ENCODE measurements at regions not wholly inside any gene's neighbourhood (a gene's known extent, or its start where the extent isn't known, plus 50 kb on each side); places are given as distances from the start of the nearest gene placed in this dataset.
"Not testable (repeated sequence)": the region's sequence is repeated elsewhere in the genome, so short reads cannot be mapped to it uniquely, and the experiment has no call there.

DNA sequence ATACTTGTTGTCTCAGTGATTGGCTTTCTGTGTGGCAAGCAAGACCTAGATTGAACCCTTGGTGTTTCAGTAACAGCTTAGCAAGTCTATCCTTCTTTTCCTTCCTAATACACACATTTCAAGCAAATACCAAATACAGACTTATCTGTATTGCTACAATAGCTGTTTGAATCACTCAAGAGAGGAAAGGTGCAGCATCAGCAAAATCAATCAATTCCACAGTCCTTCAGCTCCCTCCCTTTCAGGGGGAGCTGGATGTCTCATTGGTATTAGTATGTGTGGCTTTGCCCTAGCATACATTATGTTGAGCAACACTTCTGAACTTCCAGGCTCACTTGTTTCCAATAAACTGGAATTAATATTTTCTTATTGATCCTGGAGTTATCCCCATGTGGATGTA lies 323.1 kb downstream of the TMX3 start:
- DNase-seq (ENCODE audit: insufficient read length, low spot score), result no peak
- TF ChIP-seq TAF1 (IDR thresholded peaks at IDR 0.05; ENCODE audit: low read depth, low read length) (no peak), POU2F2 (IDR thresholded peaks at IDR 0.05; ENCODE audit: low read depth, low read length) (no peak), POLR2AphosphoS5 (IDR thresholded peaks at IDR 0.05; ENCODE audit: low read depth, low read length) (no peak), POLR2A (IDR thresholded peaks at IDR 0.05; ENCODE audit: low read depth, low read length) (no peak), PAX5 (IDR thresholded peaks at IDR 0.05; ENCODE audit: insufficient read depth, low read length, severe bottlenecking) (no peak), SPI1 (IDR thresholded peaks at IDR 0.05; ENCODE audit: low read depth, low read length) (no peak)
- no peak for FAIRE-seq

DNA sequence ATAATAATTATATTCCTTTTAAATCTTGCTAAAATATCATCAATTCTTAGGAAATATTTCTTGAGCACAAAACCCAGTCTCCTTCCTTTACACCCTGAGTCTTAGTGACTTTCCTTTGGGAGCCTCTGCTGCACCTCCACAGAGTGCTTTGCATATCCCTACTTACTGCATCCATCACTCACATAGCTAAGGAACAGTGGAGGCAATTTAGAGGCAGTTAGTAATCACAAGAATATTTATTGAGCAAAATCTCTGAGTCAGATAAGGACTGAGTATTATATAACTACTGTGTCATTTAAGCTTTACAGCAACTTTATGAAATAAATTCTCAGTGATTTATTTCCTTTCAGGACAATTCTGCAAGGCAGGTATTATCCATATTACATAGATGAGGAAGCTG lies 327.7 kb downstream of the TMX3 start:
- no peak for FAIRE-seq
- DNase-seq (ENCODE audit: insufficient read length, low spot score), result no peak
- TF ChIP-seq POLR2AphosphoS5 (IDR thresholded peaks at IDR 0.05; ENCODE audit: low read depth, low read length), result no peak
- TF ChIP-seq POLR2A (IDR thresholded peaks at IDR 0.05; ENCODE audit: low read depth, low read length), result no peak
- no peak for TF ChIP-seq SPI1 (IDR thresholded peaks at IDR 0.05; ENCODE audit: low read depth, low read length)
- TF ChIP-seq PAX5 (IDR thresholded peaks at IDR 0.05; ENCODE audit: insufficient read depth, low read length, severe bottlenecking), result no peak
- TF ChIP-seq TAF1 (IDR thresholded peaks at IDR 0.05; ENCODE audit: low read depth, low read length), result no peak
- TF ChIP-seq POU2F2 (IDR thresholded peaks at IDR 0.05; ENCODE audit: low read depth, low read length), result no peak

DNA sequence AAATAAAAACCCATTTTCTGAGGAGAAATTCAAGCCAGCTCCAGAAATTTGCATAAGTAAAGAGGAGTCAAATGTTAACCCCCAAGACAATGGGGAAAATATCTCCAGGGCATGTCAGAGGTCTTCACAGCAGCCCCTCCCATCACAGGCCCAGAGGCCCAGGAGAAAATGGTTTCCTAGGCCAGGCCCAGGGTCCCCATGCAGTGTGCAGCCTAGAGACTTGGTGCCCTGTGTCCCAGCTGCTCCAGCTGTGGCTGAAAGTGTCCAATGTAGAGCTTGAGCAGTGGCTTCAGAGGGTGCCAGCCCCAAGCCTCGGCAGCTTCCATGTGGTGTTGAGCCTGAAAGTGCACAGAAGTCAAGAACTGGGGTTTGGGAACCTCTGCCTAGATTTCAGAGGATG lies 330.9 kb downstream of the TMX3 start:
- not testable (repeated sequence) for DNase-seq (ENCODE audit: insufficient read length, low spot score); FAIRE-seq

DNA sequence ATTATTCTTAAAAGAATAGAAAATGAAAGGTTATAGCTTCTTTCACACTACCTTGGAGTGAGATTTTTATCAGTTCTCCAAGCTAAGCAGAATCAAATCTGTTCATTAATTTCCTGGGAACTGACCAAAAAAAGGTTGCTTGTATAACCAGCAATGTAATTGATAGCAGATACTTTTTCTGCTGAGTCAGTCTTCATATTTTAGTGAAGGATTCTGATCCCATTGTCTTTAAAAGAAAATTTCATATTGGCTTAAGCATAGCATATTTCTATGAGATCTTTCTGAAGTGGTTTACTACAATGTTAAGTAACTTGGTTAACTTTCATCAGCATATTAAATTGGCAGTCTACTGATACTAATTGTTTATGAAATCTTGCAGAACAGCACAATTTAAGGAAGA lies 338.0 kb downstream of the TMX3 start:
- DNase-seq (ENCODE audit: insufficient read length, low spot score), result no peak
- no peak for FAIRE-seq
- TF ChIP-seq PAX5 (IDR thresholded peaks at IDR 0.05; ENCODE audit: insufficient read depth, low read length, severe bottlenecking) (no peak), POU2F2 (IDR thresholded peaks at IDR 0.05; ENCODE audit: low read depth, low read length) (no peak), TAF1 (IDR thresholded peaks at IDR 0.05; ENCODE audit: low read depth, low read length) (no peak), POLR2A (IDR thresholded peaks at IDR 0.05; ENCODE audit: low read depth, low read length) (no peak), SPI1 (IDR thresholded peaks at IDR 0.05; ENCODE audit: low read depth, low read length) (no peak), POLR2AphosphoS5 (IDR thresholded peaks at IDR 0.05; ENCODE audit: low read depth, low read length) (no peak)

DNA sequence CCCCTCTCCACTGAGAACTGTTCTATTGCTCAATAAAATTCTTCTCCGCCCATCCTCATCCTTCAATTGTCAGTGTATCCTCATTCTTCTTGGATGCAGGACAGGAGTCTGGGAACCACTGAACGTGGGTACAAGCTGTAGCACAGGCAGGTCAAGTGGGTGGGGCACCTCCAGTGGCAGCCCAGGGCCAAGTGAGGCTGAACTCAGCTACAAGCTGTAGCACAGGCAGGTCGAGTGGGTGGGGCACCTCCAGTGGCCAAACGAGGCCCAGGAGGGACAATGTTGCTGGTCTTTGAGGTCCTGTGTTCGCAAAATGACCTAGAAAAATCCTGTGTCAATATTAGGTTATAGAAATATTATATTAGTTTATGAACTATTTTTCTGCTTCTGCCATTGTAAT lies 352.0 kb downstream of the TMX3 start:
- no peak for FAIRE-seq

DNA sequence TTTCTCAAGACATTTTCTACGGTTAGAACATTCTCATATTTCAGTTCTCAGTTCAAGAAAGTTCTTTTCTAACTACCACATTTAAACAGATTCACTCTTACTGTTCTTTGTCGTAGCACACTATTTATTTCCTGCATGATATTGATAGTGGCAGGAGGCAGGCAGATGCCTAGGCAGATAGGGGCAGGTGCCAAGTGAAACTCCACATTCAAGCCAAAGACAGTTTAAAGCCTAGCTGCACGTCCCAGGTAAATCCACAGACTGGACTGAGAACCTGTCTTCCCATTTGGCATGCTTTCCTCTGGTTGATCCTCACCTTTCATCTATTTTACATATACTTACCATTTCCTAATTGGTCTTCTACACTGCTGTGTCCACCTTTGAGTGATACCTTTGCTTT lies 359.3 kb downstream of the TMX3 start:
- TF ChIP-seq PAX5 (IDR thresholded peaks at IDR 0.05; ENCODE audit: insufficient read depth, low read length, severe bottlenecking), result no peak
- no peak for TF ChIP-seq POLR2A (IDR thresholded peaks at IDR 0.05; ENCODE audit: low read depth, low read length)
- TF ChIP-seq SPI1 (IDR thresholded peaks at IDR 0.05; ENCODE audit: low read depth, low read length), result no peak
- no peak for TF ChIP-seq TAF1 (IDR thresholded peaks at IDR 0.05; ENCODE audit: low read depth, low read length)
- TF ChIP-seq POU2F2 (IDR thresholded peaks at IDR 0.05; ENCODE audit: low read depth, low read length), result no peak
- DNase-seq (ENCODE audit: insufficient read length, low spot score), result no peak
- no peak for FAIRE-seq

More for the DNA sequence above, 352.0 kb downstream of the TMX3 start:
- DNase-seq (ENCODE audit: insufficient read length, low spot score), result no peak
- TF ChIP-seq POLR2AphosphoS5 (IDR thresholded peaks at IDR 0.05; ENCODE audit: low read depth, low read length) (no peak), SPI1 (IDR thresholded peaks at IDR 0.05; ENCODE audit: low read depth, low read length) (no peak), POLR2A (IDR thresholded peaks at IDR 0.05; ENCODE audit: low read depth, low read length) (no peak), TAF1 (IDR thresholded peaks at IDR 0.05; ENCODE audit: low read depth, low read length) (no peak), PAX5 (IDR thresholded peaks at IDR 0.05; ENCODE audit: insufficient read depth, low read length, severe bottlenecking) (no peak)

DNA sequence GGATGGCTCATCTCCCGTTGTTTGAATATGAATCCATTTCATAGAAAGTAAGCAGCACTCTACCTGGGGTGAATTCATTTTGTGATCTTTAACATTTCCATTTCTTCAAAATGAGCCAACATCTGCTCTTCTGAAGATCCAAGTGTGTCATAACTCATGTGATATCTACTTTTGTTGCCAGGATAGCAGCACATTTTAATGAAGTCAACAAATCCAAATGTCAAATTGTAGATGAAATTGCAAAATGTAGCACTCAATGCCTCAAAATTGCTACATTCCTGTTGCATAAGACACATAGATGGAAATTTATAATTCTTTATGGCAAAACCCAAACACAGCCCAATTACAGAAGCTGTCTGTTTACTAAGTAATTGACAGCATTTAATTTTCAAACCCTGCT lies 360.7 kb downstream of the TMX3 start:
- TF ChIP-seq SPI1 (IDR thresholded peaks at IDR 0.05; ENCODE audit: low read depth, low read length) (no peak), POLR2A (IDR thresholded peaks at IDR 0.05; ENCODE audit: low read depth, low read length) (no peak), PAX5 (IDR thresholded peaks at IDR 0.05; ENCODE audit: insufficient read depth, low read length, severe bottlenecking) (no peak), POLR2AphosphoS5 (IDR thresholded peaks at IDR 0.05; ENCODE audit: low read depth, low read length) (no peak), POU2F2 (IDR thresholded peaks at IDR 0.05; ENCODE audit: low read depth, low read length) (no peak), TAF1 (IDR thresholded peaks at IDR 0.05; ENCODE audit: low read depth, low read length) (no peak)
- DNase-seq (ENCODE audit: insufficient read length, low spot score), result no peak
- no peak for FAIRE-seq

DNA sequence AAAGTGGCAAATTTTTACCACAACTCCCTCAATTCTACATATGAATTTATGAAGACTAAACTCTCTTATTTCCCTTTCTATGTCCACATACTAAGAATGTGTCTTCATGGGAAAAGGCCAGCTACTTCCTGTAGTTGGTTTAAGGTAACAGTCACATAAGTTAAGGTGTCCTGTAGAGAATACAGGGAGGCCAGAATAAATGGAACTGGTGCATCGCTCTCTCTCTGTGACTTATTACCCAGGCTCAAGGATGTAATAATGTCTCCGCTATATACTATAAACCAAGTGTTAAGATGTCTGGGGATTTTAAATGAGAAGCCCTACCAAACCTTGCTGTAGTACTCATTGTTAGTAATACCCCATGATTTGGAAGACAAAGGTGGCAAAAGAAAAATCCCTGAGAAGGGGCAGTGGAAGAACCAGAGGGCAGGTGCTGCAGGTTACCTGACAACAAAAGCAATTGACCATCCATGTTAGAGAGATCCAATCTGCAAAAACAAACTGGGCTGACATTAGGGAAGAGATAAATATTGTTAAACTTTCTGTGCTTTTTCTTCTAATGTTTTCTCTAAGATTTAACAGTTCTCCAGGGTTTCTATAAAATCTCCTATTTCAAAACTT lies 372.8 kb downstream of the TMX3 start:
- TF ChIP-seq PAX5 (IDR thresholded peaks at IDR 0.05; ENCODE audit: insufficient read depth, low read length, severe bottlenecking) (no peak), TAF1 (IDR thresholded peaks at IDR 0.05; ENCODE audit: low read depth, low read length) (no peak)
- DNase-seq (ENCODE audit: insufficient read length, low spot score) (no peak), FAIRE-seq (no peak)

DNA sequence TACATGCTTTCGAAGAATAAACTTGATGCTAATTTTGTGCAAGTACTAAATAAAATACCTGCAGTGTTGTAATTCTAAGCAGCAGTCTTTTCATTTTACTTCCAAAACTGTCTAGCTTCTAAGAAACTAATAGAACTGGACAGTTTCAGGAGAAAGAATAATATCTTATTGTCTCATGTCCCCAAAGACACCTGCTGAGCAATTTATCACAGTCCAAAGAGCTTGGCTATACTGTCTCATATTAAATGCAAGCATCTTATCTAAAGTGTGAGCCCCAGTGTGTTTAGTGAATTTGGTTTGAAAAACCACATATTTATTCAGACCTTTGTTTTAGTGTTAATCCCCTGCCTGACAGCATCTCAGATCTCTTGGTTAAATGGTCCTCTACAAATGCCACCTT lies 374.3 kb downstream of the TMX3 start:
- no peak for DNase-seq (ENCODE audit: insufficient read length, low spot score)
- FAIRE-seq, result no peak
- TF ChIP-seq SPI1 (IDR thresholded peaks at IDR 0.05; ENCODE audit: low read depth, low read length) (no peak), POLR2A (IDR thresholded peaks at IDR 0.05; ENCODE audit: low read depth, low read length) (no peak), PAX5 (IDR thresholded peaks at IDR 0.05; ENCODE audit: insufficient read depth, low read length, severe bottlenecking) (no peak), POLR2AphosphoS5 (IDR thresholded peaks at IDR 0.05; ENCODE audit: low read depth, low read length) (no peak), POU2F2 (IDR thresholded peaks at IDR 0.05; ENCODE audit: low read depth, low read length) (no peak), TAF1 (IDR thresholded peaks at IDR 0.05; ENCODE audit: low read depth, low read length) (no peak)

DNA sequence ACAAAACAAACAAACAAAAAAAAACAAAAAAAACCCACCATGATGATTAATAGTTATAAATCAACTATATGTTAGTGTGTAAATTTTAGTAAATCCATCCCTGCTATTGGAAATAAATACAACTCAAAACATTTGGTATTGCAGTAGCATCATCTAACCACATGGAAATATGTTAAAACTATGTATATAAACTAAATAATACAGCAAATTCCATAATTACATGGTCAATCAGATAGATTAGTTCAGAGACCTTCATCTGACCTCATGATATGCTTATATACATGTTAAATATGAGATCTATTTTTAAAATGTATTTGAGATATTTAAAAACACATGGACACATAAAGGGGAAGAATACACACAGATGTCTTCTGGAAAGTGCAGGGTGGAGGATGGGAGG lies 384.2 kb downstream of the TMX3 start:
- FAIRE-seq, result no peak
- no peak for TF ChIP-seq PAX5 (IDR thresholded peaks at IDR 0.05; ENCODE audit: insufficient read depth, low read length, severe bottlenecking)
- TF ChIP-seq SPI1 (IDR thresholded peaks at IDR 0.05; ENCODE audit: low read depth, low read length), result no peak
- no peak for TF ChIP-seq POLR2AphosphoS5 (IDR thresholded peaks at IDR 0.05; ENCODE audit: low read depth, low read length)
- TF ChIP-seq POU2F2 (IDR thresholded peaks at IDR 0.05; ENCODE audit: low read depth, low read length), result no peak
- no peak for TF ChIP-seq POLR2A (IDR thresholded peaks at IDR 0.05; ENCODE audit: low read depth, low read length)
- no peak for TF ChIP-seq TAF1 (IDR thresholded peaks at IDR 0.05; ENCODE audit: low read depth, low read length)
- no peak for DNase-seq (ENCODE audit: insufficient read length, low spot score)

All from GM12891 (cell line).